Muscle layer of colon (tissue), 2 donors: ENCODE measurements at regions not wholly inside any gene's neighbourhood (a gene's known extent, or its start where the extent isn't known, plus 50 kb on each side); places are given as distances from the start of the nearest gene placed in this dataset.

Experiments
- H3K27ac ChIP-seq: one replicate; pipeline ENCODE4 v1.7.0; 2013; ENCODE audit warnings: low read depth, mild to moderate bottlenecking, low read length, moderate library complexity
- H3K27me3 ChIP-seq, 2 donors: one replicate each; pipeline ENCODE4 v1.7.0; 2013; ENCODE audit warnings: low read length in 2 of 2, mild to moderate bottlenecking in 2 of 2; ENCODE audit not compliant: insufficient read depth in 2 of 2, control insufficient read depth in 1 of 2
- H3K36me3 ChIP-seq: one replicate; pipeline ENCODE4 v1.7.0; 2013; ENCODE audit warnings: mild to moderate bottlenecking, low read length; ENCODE audit not compliant: insufficient read depth
- H3K4me1 ChIP-seq: one replicate; pipeline ENCODE4 v1.7.0; 2013; ENCODE audit warnings: mild to moderate bottlenecking, low read length; ENCODE audit not compliant: insufficient read depth
- H3K4me3 ChIP-seq, 2 donors: one replicate each; pipeline ENCODE4 v1.7.0; 2013; ENCODE audit warnings: low read length in 2 of 2, low read depth in 1 of 2, mild to moderate bottlenecking in 1 of 2, moderate library complexity in 1 of 2
- H3K9ac ChIP-seq: one replicate; pipeline ENCODE4 v1.7.0; 2013; ENCODE audit warnings: low read length
- H3K9me3 ChIP-seq: one replicate; pipeline ENCODE4 v1.7.0; 2013; ENCODE audit warnings: mild to moderate bottlenecking, low read length
- donor health status: abdominal sarcoma.
- donor health status: Adenocarcinoma of cecum.

DNA sequence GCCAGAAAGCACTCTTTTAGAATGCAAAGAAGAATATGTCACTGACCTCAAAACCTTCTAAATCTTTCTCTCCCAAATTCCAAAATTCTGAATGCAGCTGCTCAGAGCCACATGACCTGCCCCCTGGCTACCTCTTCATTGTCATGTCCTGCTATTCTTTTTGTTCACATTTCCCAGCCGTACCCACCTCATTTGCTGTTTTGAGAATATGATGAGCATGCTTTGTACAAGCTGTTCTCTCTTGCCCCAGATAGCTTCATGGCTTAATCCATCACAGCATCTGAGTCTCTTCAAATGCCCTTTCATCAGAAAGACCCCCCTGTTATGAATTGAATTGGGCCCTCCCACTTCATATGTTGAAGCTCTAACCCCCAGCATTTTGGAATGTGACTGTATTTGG lies 214.3 kb downstream of the KCNS3 start:
- Histone ChIP-seq H3K9me3 (no peaks in the 10 kb centered on the region), H3K4me3 (no peak overlapping the region), H3K9ac (no peak overlapping the region), H3K4me1 (no peaks in the 10 kb centered on the region), H3K27ac (no peak overlapping the region), H3K36me3 (no peaks in the 10 kb centered on the region), H3K27me3 (no peaks in the 10 kb centered on the region)

- Histone ChIP-seq H3K4me1 (no peaks in the 10 kb centered on the region), H3K36me3 (no peaks in the 10 kb centered on the region), H3K27ac (no peak overlapping the region), H3K27me3 (no peaks in the 10 kb centered on the region), H3K9me3 (no peaks in the 10 kb centered on the region), H3K9ac (no peak overlapping the region), H3K4me3 (no peak overlapping the region)
Measured at GRCh38 chr2:18085593-18085992, 207.1 kb downstream of the KCNS3 start.

DNA sequence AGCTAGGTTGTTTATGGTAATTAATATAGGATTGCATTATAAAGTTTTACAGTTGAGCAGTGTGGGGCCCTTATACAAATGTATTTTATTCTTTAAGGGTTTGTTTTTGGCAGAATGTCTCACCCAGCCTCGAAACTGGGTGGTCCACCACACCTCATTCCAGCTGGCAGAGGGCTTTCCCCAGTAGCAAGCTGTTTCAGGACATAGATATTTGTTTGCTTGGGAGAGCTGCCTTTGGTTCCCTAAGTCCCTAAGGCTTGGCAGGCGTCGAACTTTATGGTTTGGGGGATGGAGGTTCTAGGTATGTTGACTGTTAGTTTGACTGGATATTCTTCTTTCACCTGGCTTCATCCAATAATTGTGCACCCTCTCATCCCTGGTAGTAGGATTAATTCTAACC lies 205.9 kb downstream of the KCNS3 start:
- Histone ChIP-seq H3K27ac (no peak overlapping the region), H3K27me3 (no peaks in the 10 kb centered on the region), H3K9me3 (no peaks in the 10 kb centered on the region), H3K4me3 (no peak overlapping the region), H3K4me1 (no peaks in the 10 kb centered on the region), H3K36me3 (no peaks in the 10 kb centered on the region), H3K9ac (no peak overlapping the region)

- H3K9ac ChIP-seq: no peak overlapping the region
- no peaks in the 10 kb centered on the region for H3K4me1 ChIP-seq
- no peaks in the 10 kb centered on the region for H3K36me3 ChIP-seq
- no peaks in the 10 kb centered on the region for H3K27me3 ChIP-seq
- no peak overlapping the region for H3K27ac ChIP-seq
- no peak overlapping the region for H3K4me3 ChIP-seq
- no peaks in the 10 kb centered on the region for H3K9me3 ChIP-seq
Measured at GRCh38 chr2:18083806-18084205, 205.3 kb downstream of the KCNS3 start.

DNA sequence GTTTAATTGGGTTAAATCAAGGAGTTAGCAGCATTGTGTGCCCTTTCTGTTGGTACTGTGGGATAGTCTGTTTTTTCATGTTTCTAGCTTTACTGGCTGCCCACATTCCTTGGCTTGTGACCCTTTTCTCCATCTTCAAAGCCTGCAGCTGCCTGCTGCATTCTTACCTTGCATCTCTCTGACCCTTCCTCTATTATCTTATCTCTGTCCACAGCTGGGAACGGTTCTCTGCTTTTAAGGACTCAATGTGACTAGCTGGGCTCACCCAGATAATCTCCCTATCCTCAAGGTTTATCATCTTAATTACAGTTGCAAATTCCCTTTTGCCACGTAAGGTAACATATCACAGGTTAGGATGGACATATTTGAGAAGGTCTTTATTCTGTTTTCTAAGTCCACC lies 199.7 kb downstream of the KCNS3 start:
- H3K36me3 ChIP-seq: no peaks in the 10 kb centered on the region
- no peak overlapping the region for H3K9ac ChIP-seq
- no peaks in the 10 kb centered on the region for H3K9me3 ChIP-seq
- H3K27me3 ChIP-seq: no peaks in the 10 kb centered on the region
- H3K4me3 ChIP-seq: no peak overlapping the region
- H3K27ac ChIP-seq: no peak overlapping the region
- no peaks in the 10 kb centered on the region for H3K4me1 ChIP-seq

DNA sequence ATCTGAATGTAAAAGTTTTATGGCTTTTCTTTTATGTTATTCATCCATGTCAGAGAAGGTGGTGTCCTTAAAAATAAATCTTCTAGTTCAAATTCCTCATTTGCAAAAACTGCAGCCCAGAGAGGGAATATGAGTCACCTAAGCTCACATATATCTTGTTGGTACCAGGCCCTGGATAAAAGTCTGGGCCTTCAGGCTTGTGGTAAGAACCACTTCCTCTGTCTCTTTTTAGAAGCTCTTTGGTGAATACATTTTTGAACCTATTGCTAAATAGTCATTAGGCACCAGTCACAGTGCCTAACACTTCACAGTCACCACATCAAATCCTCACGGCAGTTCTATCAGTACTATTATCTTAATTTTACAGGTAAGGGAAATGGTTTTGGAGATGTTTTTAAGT lies 199.2 kb downstream of the KCNS3 start:
- Histone ChIP-seq H3K36me3 (no peaks in the 10 kb centered on the region), H3K4me3 (no peak overlapping the region), H3K27me3 (no peaks in the 10 kb centered on the region), H3K9ac (no peak overlapping the region), H3K4me1 (no peaks in the 10 kb centered on the region), H3K27ac (no peak overlapping the region), H3K9me3 (no peaks in the 10 kb centered on the region)

- Histone ChIP-seq H3K9me3 (no peaks in the 10 kb centered on the region), H3K36me3 (no peaks in the 10 kb centered on the region), H3K4me1 (no peaks in the 10 kb centered on the region), H3K9ac (no peak overlapping the region), H3K4me3 (no peak overlapping the region), H3K27ac (no peak overlapping the region), H3K27me3 (no peaks in the 10 kb centered on the region)
Measured at GRCh38 chr2:18077231-18077630, 198.8 kb downstream of the KCNS3 start.

DNA sequence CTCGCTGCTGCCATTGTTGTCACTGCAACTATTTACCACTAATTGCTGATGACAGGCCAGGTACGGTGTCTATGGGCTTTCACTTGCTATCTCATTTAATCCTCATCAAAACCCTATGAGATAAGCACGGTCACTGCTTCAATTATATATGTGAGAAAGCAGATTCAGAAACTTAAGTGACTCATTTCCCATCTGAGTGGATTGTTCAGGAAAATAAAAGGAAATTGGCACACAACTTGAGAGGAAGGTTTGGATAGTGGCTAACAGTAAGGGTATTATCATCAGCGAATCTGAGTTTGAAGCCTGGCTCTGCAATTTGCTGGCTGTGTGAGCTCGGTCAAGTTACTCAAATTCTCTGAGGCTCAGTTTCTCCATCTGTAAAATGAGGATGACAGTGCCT lies 196.0 kb downstream of the KCNS3 start:
- no peaks in the 10 kb centered on the region for H3K9me3 ChIP-seq
- H3K36me3 ChIP-seq: no peaks in the 10 kb centered on the region
- no peaks in the 10 kb centered on the region for H3K27me3 ChIP-seq
- H3K4me3 ChIP-seq: no peak overlapping the region
- no peak overlapping the region for H3K9ac ChIP-seq
- H3K4me1 ChIP-seq: no peaks in the 10 kb centered on the region
- H3K27ac ChIP-seq: no peak overlapping the region

DNA sequence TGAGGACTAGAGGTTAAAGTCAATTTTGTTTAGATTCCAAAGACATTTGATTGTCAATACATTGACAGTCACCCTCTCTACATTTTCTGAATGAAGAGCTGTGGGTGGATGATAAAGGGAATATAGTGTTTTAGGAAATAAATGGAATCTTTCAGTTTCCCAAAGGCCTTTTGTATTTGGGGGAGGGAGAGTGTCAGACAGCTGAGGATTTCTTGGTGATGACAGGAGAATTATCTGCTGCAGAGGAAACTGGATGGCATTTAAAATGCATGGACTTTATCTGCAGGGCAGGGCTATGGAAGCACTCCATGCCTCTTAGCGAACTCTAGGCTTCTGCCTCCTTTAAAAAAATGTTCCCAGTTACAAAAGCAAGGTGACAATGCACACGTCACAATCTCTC lies 195.1 kb downstream of the KCNS3 start:
- H3K27ac ChIP-seq: no peak overlapping the region
- H3K9ac ChIP-seq: no peak overlapping the region

DNA sequence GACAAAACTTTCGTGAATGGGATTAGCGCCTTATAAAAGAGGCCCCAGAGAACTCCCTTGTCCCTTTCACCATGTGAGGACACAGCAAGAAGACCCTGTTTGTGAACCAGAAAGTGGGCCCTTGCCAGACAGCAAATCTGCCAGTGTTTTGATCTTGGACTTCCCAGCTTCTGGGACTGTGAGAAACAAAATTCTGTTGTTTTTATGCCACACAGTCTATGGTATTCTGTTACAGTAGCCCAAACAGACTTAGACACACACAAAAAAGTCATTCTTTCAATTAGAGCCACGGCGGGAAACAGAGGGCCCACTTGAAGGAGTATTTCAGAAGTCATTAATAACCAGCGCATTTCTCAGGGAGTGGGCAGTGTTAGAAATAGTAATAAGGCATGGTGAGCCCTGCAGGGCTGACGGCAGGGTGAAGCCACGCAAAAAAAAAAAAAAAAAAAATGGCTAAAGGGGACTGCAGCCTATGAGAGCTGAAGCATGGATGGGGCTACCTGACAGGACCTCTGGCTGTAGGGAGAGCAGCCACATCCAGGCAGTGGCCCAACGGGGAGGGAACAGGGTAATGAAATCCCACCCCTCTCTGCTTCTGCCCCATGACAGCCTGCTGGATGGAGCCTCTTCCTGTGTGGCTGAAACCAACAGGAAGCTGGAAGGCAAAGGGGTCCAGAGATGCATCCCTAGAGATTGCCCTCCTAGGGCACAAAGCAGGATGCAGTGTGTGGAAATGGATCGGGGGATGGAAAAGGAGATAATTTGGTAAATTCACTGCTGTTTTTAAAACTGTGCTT lies 189.3 kb downstream of the KCNS3 start:
- H3K9ac ChIP-seq: no peak overlapping the region
- H3K27ac ChIP-seq: no peak overlapping the region
- no peaks in the 10 kb centered on the region for H3K27me3 ChIP-seq
- no peak overlapping the region for H3K4me3 ChIP-seq
- no peaks in the 10 kb centered on the region for H3K36me3 ChIP-seq
- peaks cover 6% of the 10 kb centered on the region for H3K4me1 ChIP-seq
- H3K9me3 ChIP-seq: no peaks in the 10 kb centered on the region

More for the DNA sequence above, 195.1 kb downstream of the KCNS3 start:
- no peak overlapping the region for H3K4me3 ChIP-seq
- H3K27me3 ChIP-seq: no peaks in the 10 kb centered on the region
- H3K4me1 ChIP-seq: no peaks in the 10 kb centered on the region
- no peaks in the 10 kb centered on the region for H3K36me3 ChIP-seq
- no peaks in the 10 kb centered on the region for H3K9me3 ChIP-seq

- Histone ChIP-seq H3K4me3 (no peak overlapping the region), H3K27me3 (no peaks in the 10 kb centered on the region), H3K9ac (no peak overlapping the region), H3K9me3 (no peaks in the 10 kb centered on the region), H3K4me1 (peaks cover 6% of the 10 kb centered on the region), H3K36me3 (no peaks in the 10 kb centered on the region), H3K27ac (no peak overlapping the region)
Measured at GRCh38 chr2:18066894-18067293, 188.4 kb downstream of the KCNS3 start.

DNA sequence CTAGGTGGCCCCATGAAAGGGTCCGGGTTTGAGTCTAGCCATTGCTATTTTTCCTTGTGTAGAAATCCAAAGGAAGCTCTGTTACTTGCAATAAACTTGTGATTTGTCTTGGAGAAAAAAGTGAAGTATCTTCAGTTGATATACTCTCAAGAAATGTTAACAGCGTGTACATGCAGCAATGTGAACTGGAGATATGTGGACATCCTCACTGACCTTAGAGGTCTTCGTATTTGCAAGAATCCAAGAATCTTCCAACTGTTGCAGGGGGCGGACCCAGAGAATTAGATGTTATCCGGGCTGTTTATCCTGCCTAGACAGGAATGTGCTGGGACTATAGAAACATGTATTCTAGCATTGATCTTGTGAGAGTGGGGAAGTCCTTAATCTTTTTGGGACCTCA lies 187.6 kb downstream of the KCNS3 start:
- H3K4me1 ChIP-seq: peaks cover 6% of the 10 kb centered on the region
- no peaks in the 10 kb centered on the region for H3K36me3 ChIP-seq
- H3K9ac ChIP-seq: no peak overlapping the region
- H3K27ac ChIP-seq: no peak overlapping the region
- no peaks in the 10 kb centered on the region for H3K9me3 ChIP-seq
- H3K4me3 ChIP-seq: no peak overlapping the region
- no peaks in the 10 kb centered on the region for H3K27me3 ChIP-seq
